ENCODE measurements at regions not wholly inside any gene's neighbourhood (a gene's known extent, or its start where the extent isn't known, plus 50 kb on each side); places are given as distances from the start of the nearest gene placed in this dataset.

GRCh38 chr6:48369100-48369499 lies 258.1 kb upstream of the PTCHD4 start:
- H3K27ac ChIP-seq: no peak overlapping the region
- no peak for TF ChIP-seq CTCF (conservative IDR thresholded peaks at IDR 0.05)
- no peak for TF ChIP-seq ZFX (IDR thresholded peaks at IDR 0.05)

- H3K27ac ChIP-seq: no peak overlapping the region
- no peak for TF ChIP-seq CTCF (conservative IDR thresholded peaks at IDR 0.05)
- TF ChIP-seq ZFX (IDR thresholded peaks at IDR 0.05): no peak
These were observed 214.7 kb upstream of the PTCHD4 start for GRCh38 chr6:48325701-48326100.

- peak overlapping the region; percentile 20; the same call in 1 of the 2 replicates for H3K27ac ChIP-seq
- TF ChIP-seq CTCF (conservative IDR thresholded peaks at IDR 0.05): no peak
- no peak for TF ChIP-seq ZFX (IDR thresholded peaks at IDR 0.05)
These were observed 207.7 kb upstream of the PTCHD4 start for GRCh38 chr6:48318670-48319069.

- TF ChIP-seq ZFX (IDR thresholded peaks at IDR 0.05): no peak
- no peak for TF ChIP-seq CTCF (conservative IDR thresholded peaks at IDR 0.05)
- no peak overlapping the region for H3K27ac ChIP-seq
These were observed 204.9 kb upstream of the PTCHD4 start for GRCh38 chr6:48315915-48316314.

GRCh38 chr6:48315051-48315719 lies 204.2 kb upstream of the PTCHD4 start:
- H3K27ac ChIP-seq: no peak overlapping the region
- TF ChIP-seq ZFX (IDR thresholded peaks at IDR 0.05) (no peak), CTCF (conservative IDR thresholded peaks at IDR 0.05) (no peak)

- TF ChIP-seq CTCF (conservative IDR thresholded peaks at IDR 0.05) (no peak), ZFX (IDR thresholded peaks at IDR 0.05) (no peak)
These were observed 200.3 kb upstream of the PTCHD4 start for GRCh38 chr6:48311301-48311700.

GRCh38 chr6:48307573-48307972 lies 196.6 kb upstream of the PTCHD4 start:
- TF ChIP-seq CTCF (conservative IDR thresholded peaks at IDR 0.05): no peak
- TF ChIP-seq ZFX (IDR thresholded peaks at IDR 0.05): no peak
- no peak overlapping the region for H3K27ac ChIP-seq

More at GRCh38 chr6:48311301-48311700, 200.3 kb upstream of the PTCHD4 start:
- H3K27ac ChIP-seq: no peak overlapping the region

Data from C4-2B (cell line).